A549 (cell line): ENCODE measurements at regions not wholly inside any gene's neighbourhood (a gene's known extent, or its start where the extent isn't known, plus 50 kb on each side); places are given as distances from the start of the nearest gene placed in this dataset.

Experiments used
- ATAC-seq, 2 experiments: fragments of 200-7000 bp in 1 of 2; fragments of >200 bp in 1 of 2; cut with Nextera tagmentation in 1 of 2; cut with Tn5 transposase in 1 of 2; 3 replicates each; pipeline versions ENCODE4 v1.8.0 to v1.9.1; 2018 to 2020; ENCODE audit warnings: mild to moderate bottlenecking in 1 of 2, moderate library complexity in 1 of 2
- CTCF ChIA-PET: fragments of 300-600 bp; sonication (Branson Sonifier 250); formaldehyde crosslinking; extraction: SDS; loops from one replicate; lab custom pipeline; 2021; ENCODE audit warnings: antibody characterized with exemption, inconsistent platforms; lab: Yijun Ruan, JAX
- POLR2A ChIA-PET: fragments of 350-600 bp; formaldehyde crosslinking; extraction: SDS; loops from one replicate; lab custom pipeline; 2021; ENCODE audit warnings: antibody characterized with exemption, inconsistent platforms; lab: Yijun Ruan, JAX
- DNase-seq, 2 experiments: peaks; one replicate each; pipeline versions ENCODE4 v3.0.0 to v3.0.0-alpha.2; 2011 to 2016; ENCODE audit warnings: low read depth in 1 of 2, low spot score in 1 of 2
- FAIRE-seq: peaks from 2 replicates; lab custom pipeline; 2011; peaks lifted over from hg19 to GRCh38; lab: Jason Lieb, UNC
- H3K27ac ChIP-seq, 2 experiments: fragments of >200 bp; sonication (Bioruptor Twin); formaldehyde crosslinking; 3 replicates each; pipeline ENCODE4 v1.5.1; 2016 to 2017
- H3K4me1 ChIP-seq: fragments of >200 bp; sonication (Bioruptor Twin); formaldehyde crosslinking; 3 replicates; pipeline ENCODE4 v1.6.1; 2016
- H3K4me2 ChIP-seq: fragments of >200 bp; sonication (Bioruptor Twin); formaldehyde crosslinking; 3 replicates; pipeline ENCODE4 v1.6.1; 2016
- H3K4me3 ChIP-seq: fragments of >200 bp; sonication (Bioruptor Twin); formaldehyde crosslinking; 3 replicates; pipeline ENCODE4 v1.5.1; 2016
- H3K9me3 ChIP-seq: fragments of >200 bp; sonication (Bioruptor Twin); formaldehyde crosslinking; 3 replicates; pipeline ENCODE4 v1.6.1; 2016
- ATOH8 ChIP-seq: fragments of 250-450 bp; sonication (Bioruptor Pico); IDR thresholded peaks from 2 replicates; pipeline ENCODE4 v1.5.0; 2020; ENCODE audit warnings: low read depth, mild to moderate bottlenecking, moderate library complexity
- BHLHE40 ChIP-seq: IDR thresholded peaks from 2 replicates; pipeline ENCODE4 v1.6.1; 2012; ENCODE audit warnings: low read depth, low read length, inconsistent platforms
- CBX2 ChIP-seq: fragments of 200-600 bp; sonication (generic); IDR thresholded peaks from 2 replicates; pipeline ENCODE4 v1.6.1; 2016; ENCODE audit warnings: low read depth, mild to moderate bottlenecking, borderline replicate concordance
- CEBPB ChIP-seq, 2 experiments: fragments of >200 bp in 1 of 2; sonication (Bioruptor Twin) in 1 of 2; formaldehyde crosslinking in 1 of 2; IDR thresholded peaks; 2 replicates each; pipeline ENCODE4 v1.6.1; 2012 to 2016
- CHD2 ChIP-seq: fragments of 150-350 bp; IDR thresholded peaks from 2 replicates; pipeline ENCODE4 v1.6.1; 2014; ENCODE audit warnings: low read length; ENCODE audit not compliant: partially characterized antibody
- CHD4 ChIP-seq: fragments of 200-600 bp; sonication (generic); IDR thresholded peaks from 2 replicates; pipeline ENCODE4 v1.6.1; 2016; ENCODE audit warnings: antibody characterized with exemption, mild to moderate bottlenecking, borderline replicate concordance
- EHMT2 ChIP-seq: fragments of 200-600 bp; sonication (generic); IDR thresholded peaks from 2 replicates; pipeline ENCODE4 v1.6.1; 2016; ENCODE audit warnings: antibody characterized with exemption, low read depth, mild to moderate bottlenecking, moderate library complexity
- EP300 ChIP-seq, 2 experiments: fragments of >200 bp; sonication (Bioruptor Twin); formaldehyde crosslinking; IDR thresholded peaks; 2 replicates in 1 of 2; 3 replicates in 1 of 2; pipeline ENCODE4 v1.6.1; 2016 to 2017
- ESRRA ChIP-seq: fragments of 150-350 bp; IDR thresholded peaks from 2 replicates; pipeline ENCODE4 v1.6.1; 2014; ENCODE audit warnings: mild to moderate bottlenecking, low read length, borderline replicate concordance
- FOSB ChIP-seq: fragments of 250-450 bp; sonication (Bioruptor Pico); IDR thresholded peaks from 2 replicates; pipeline ENCODE4 v1.5.0; 2020; ENCODE audit warnings: mild to moderate bottlenecking, moderate library complexity
- FOSL2 ChIP-seq, 2 experiments: fragments of 450-650 bp in 1 of 2; fragments of >200 bp in 1 of 2; sonication (Bioruptor Twin) in 1 of 2; formaldehyde crosslinking; IDR thresholded peaks; 2 replicates each; pipeline versions ENCODE4 v1.5.0 to v1.6.1; 2016 to 2020; ENCODE audit warnings: mild to moderate bottlenecking in 1 of 2, moderate library complexity in 1 of 2
- GATA3 ChIP-seq: IDR thresholded peaks from 2 replicates; pipeline ENCODE4 v1.6.1; 2012; ENCODE audit warnings: borderline replicate concordance
- HDAC2 ChIP-seq: fragments of 200-600 bp; sonication (generic); IDR thresholded peaks from 2 replicates; pipeline ENCODE4 v1.6.1; 2016
- HES2 ChIP-seq: fragments of >200 bp; sonication (Bioruptor Twin); formaldehyde crosslinking; IDR thresholded peaks from 2 replicates; pipeline ENCODE4 v1.6.1; 2016
- HEYL ChIP-seq: fragments of 250-450 bp; sonication (Bioruptor Pico); IDR thresholded peaks from 2 replicates; pipeline ENCODE4 v1.8.0; 2021; ENCODE audit warnings: mild to moderate bottlenecking, moderate library complexity
- HMGXB4 ChIP-seq: fragments of 250-450 bp; sonication (Bioruptor Pico); IDR thresholded peaks from 2 replicates; pipeline ENCODE4 v1.5.0; 2021; ENCODE audit warnings: mild to moderate bottlenecking, moderate library complexity, borderline replicate concordance
- HOXB13 ChIP-seq: fragments of 250-450 bp; sonication (Bioruptor Pico); IDR thresholded peaks from 2 replicates; pipeline ENCODE4 v1.5.0; 2020; ENCODE audit warnings: low read depth, mild to moderate bottlenecking, moderate library complexity
- HOXB5 ChIP-seq: fragments of 250-450 bp; sonication (Bioruptor Pico); IDR thresholded peaks from 2 replicates; pipeline ENCODE4 v1.5.0; 2020; ENCODE audit warnings: mild to moderate bottlenecking, moderate library complexity
- JUN ChIP-seq, 2 experiments: fragments of >200 bp; sonication (Bioruptor Twin); formaldehyde crosslinking; IDR thresholded peaks; 2 replicates in 1 of 2; 3 replicates in 1 of 2; pipeline ENCODE4 v1.6.1; 2016 to 2017
- JUNB ChIP-seq: fragments of >200 bp; sonication (Bioruptor Twin); formaldehyde crosslinking; IDR thresholded peaks from 2 replicates; pipeline ENCODE4 v1.6.1; 2016
- KDM1A ChIP-seq: fragments of 200-600 bp; sonication (generic); IDR thresholded peaks from 2 replicates; pipeline ENCODE4 v1.6.1; 2016; ENCODE audit warnings: low read depth, mild to moderate bottlenecking
- MAX ChIP-seq: IDR thresholded peaks from 2 replicates; pipeline ENCODE4 v1.6.1; 2012
- MAZ ChIP-seq: fragments of 150-350 bp; IDR thresholded peaks from 2 replicates; pipeline ENCODE4 v1.6.1; 2014; ENCODE audit warnings: antibody characterized with exemption, low read depth, low read length, borderline replicate concordance
- MYC ChIP-seq: IDR thresholded peaks from 2 replicates; pipeline ENCODE4 v1.6.1; 2012; ENCODE audit warnings: mild to moderate bottlenecking, inconsistent platforms, low read length, improper control_type of control experiment, borderline replicate concordance
- NFE2L2 ChIP-seq: fragments of 150-350 bp; conservative IDR thresholded peaks from 2 replicates; pipeline ENCODE4 v1.6.1; 2014; ENCODE audit warnings: low read length
- NPAS2 ChIP-seq: fragments of 250-450 bp; sonication (Bioruptor Pico); IDR thresholded peaks from 2 replicates; pipeline ENCODE4 v1.8.0; 2022; ENCODE audit warnings: mild to moderate bottlenecking, moderate library complexity, borderline replicate concordance
- PHF8 ChIP-seq: fragments of 200-600 bp; sonication (generic); IDR thresholded peaks from 2 replicates; pipeline ENCODE4 v1.6.1; 2016; ENCODE audit warnings: low read depth, mild to moderate bottlenecking, antibody characterized with exemption, moderate library complexity, borderline replicate concordance
- POLR2A ChIP-seq: IDR thresholded peaks from 2 replicates; pipeline ENCODE4 v1.6.1; 2012; ENCODE audit warnings: mild to moderate bottlenecking, low read length
- POLR2AphosphoS2 ChIP-seq: conservative IDR thresholded peaks from 2 replicates; pipeline ENCODE4 v1.6.1; 2012; ENCODE audit warnings: low read length, improper control_type of control experiment, inconsistent platforms
- RARB ChIP-seq: fragments of 250-450 bp; sonication (Bioruptor Pico); IDR thresholded peaks from 2 replicates; pipeline ENCODE4 v1.8.0; 2021; ENCODE audit warnings: mild to moderate bottlenecking, moderate library complexity
- RCOR1 ChIP-seq: fragments of 150-350 bp; IDR thresholded peaks from 2 replicates; pipeline ENCODE4 v1.6.1; 2014; ENCODE audit warnings: antibody characterized with exemption, low read length, low read depth
- RFX5 ChIP-seq: fragments of 450-650 bp; IDR thresholded peaks from 2 replicates; pipeline ENCODE4 v1.7.1; 2014; ENCODE audit warnings: antibody characterized with exemption, mild to moderate bottlenecking, moderate library complexity
- SMC3 ChIP-seq: fragments of >200 bp; sonication (Bioruptor Twin); formaldehyde crosslinking; IDR thresholded peaks from 3 replicates; pipeline ENCODE4 v1.6.1; 2018; ENCODE audit warnings: inconsistent platforms
- SREBF2 ChIP-seq: fragments of 450-650 bp; IDR thresholded peaks from 2 replicates; pipeline ENCODE4 v1.6.1; 2014; ENCODE audit warnings: mild to moderate bottlenecking, moderate library complexity
- TFCP2L1 ChIP-seq: fragments of 250-450 bp; sonication (Bioruptor Pico); IDR thresholded peaks from 2 replicates; pipeline ENCODE4 v1.5.0; 2021; ENCODE audit warnings: mild to moderate bottlenecking
- ZC3H11A ChIP-seq: fragments of 450-650 bp; IDR thresholded peaks from 2 replicates; pipeline ENCODE4 v1.6.1; 2014; ENCODE audit warnings: antibody characterized with exemption, mild to moderate bottlenecking
- ZSCAN20 ChIP-seq: fragments of 250-450 bp; sonication (Bioruptor Pico); IDR thresholded peaks from 2 replicates; pipeline ENCODE4 v1.8.0; 2022; ENCODE audit warnings: mild to moderate bottlenecking, moderate library complexity
- WGBS: methylation state at CpG from one replicate; pipeline ENCODE4 v1.1.6; 2017; ENCODE audit errors: missing lambda C conversion rate; 5-methylcytosine and 5-hydroxymethylcytosine counted together
- TF ChIP-seq, protein P1 (sequence below): IDR thresholded peaks from 2 replicates; pipeline ENCODE4 v1.6.1; 2012
- TF ChIP-seq, protein P2 (sequence below): fragments of >200 bp; sonication (Bioruptor Twin); formaldehyde crosslinking; IDR thresholded peaks from 3 replicates; pipeline ENCODE4 v1.6.1; 2016

GRCh38 chr15:62506217-62506805 lies 341.2 kb upstream of the C2CD4B start:
- H3K27ac ChIP-seq: peak overlapping the region; percentile 62 to 80
- H3K9me3 ChIP-seq: no peaks in the 10 kb centered on the region
- 10% methylated on average over 1 of the region's 1 CpG for WGBS
- peaks cover 55% of the 10 kb centered on the region for H3K4me1 ChIP-seq
- peak overlapping the region; percentile 64 for H3K4me2 ChIP-seq
- DNase-seq: peak; percentile 57 to 85
- peak; percentile 83 to 94 for ATAC-seq
- POLR2A ChIA-PET: no interaction called here
- FAIRE-seq: peak; percentile 98
- CTCF ChIA-PET: interaction anchor here (1.3 to 1.6 kb wide), 2 partner anchors 10 to 162 kb away, joined by 3 to 5 read pairs; no protein-coding TSS in a partner anchor
- no peak overlapping the region; the same call in 2 of the 3 replicates for H3K4me3 ChIP-seq
- TF ChIP-seq NFE2L2: no peak
- TF ChIP-seq HES2: no peak
- no peak for TF ChIP-seq POLR2AphosphoS2
- no peak for TF ChIP-seq CHD4
- no peak for TF ChIP-seq SREBF2
- TF ChIP-seq HDAC2: no peak
- 0 out of 2 replicates have a peak, but pooled peaks have one; percentile 48 for TF ChIP-seq HOXB13 (CRISPR knock-in tag)
- TF ChIP-seq BHLHE40: no peak
- no peak for TF ChIP-seq ESRRA
- no peak for TF ChIP-seq ATOH8
- TF ChIP-seq ZSCAN20 (CRISPR knock-in tag): no peak
- 0 out of 2 replicates have a peak, but pooled peaks have one; percentile 27 for TF ChIP-seq MYC
- 0 out of 2 replicates have a peak, but pooled peaks have one; percentile 28 for TF ChIP-seq HOXB5
- TF ChIP-seq TFCP2L1 (CRISPR knock-in tag): no peak
- no peak for TF ChIP-seq RCOR1
- TF ChIP-seq HEYL (CRISPR knock-in tag): no peak
- no peak for TF ChIP-seq POLR2A
- no peak for TF ChIP-seq FOSB (CRISPR knock-in tag)
- no peak for TF ChIP-seq KDM1A
- TF ChIP-seq CHD2: no peak
- TF ChIP-seq JUN (IDR thresholded peaks at IDR 0.05): peak; percentile 51 to 73; a peak in 4 of 5 replicates
- peak; percentile 78 for TF ChIP-seq MAX
- no peak for TF ChIP-seq PHF8
- no peak for TF ChIP-seq NPAS2
- TF ChIP-seq CBX2: no peak
- peak; percentile 40 to 79; a peak in 3 of 4 replicates for TF ChIP-seq CEBPB (IDR thresholded peaks at IDR 0.05)
- TF ChIP-seq HMGXB4 (CRISPR knock-in tag): no peak
- TF ChIP-seq RFX5: no peak
- TF ChIP-seq, protein P1, sequence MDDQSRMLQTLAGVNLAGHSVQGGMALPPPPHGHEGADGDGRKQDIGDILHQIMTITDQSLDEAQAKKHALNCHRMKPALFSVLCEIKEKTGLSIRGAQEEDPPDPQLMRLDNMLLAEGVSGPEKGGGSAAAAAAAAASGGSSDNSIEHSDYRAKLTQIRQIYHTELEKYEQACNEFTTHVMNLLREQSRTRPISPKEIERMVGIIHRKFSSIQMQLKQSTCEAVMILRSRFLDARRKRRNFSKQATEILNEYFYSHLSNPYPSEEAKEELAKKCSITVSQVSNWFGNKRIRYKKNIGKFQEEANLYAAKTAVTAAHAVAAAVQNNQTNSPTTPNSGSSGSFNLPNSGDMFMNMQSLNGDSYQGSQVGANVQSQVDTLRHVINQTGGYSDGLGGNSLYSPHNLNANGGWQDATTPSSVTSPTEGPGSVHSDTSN: no peak
- TF ChIP-seq MAZ: no peak
- no peak for TF ChIP-seq SMC3
- TF ChIP-seq, protein P2, sequence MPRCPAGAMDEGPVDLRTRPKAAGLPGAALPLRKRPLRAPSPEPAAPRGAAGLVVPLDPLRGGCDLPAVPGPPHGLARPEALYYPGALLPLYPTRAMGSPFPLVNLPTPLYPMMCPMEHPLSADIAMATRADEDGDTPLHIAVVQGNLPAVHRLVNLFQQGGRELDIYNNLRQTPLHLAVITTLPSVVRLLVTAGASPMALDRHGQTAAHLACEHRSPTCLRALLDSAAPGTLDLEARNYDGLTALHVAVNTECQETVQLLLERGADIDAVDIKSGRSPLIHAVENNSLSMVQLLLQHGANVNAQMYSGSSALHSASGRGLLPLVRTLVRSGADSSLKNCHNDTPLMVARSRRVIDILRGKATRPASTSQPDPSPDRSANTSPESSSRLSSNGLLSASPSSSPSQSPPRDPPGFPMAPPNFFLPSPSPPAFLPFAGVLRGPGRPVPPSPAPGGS: 0 out of 3 replicates have a peak, but pooled peaks have one; percentile 27
- TF ChIP-seq GATA3: peak; percentile 72; the same call in 1 of the 2 replicates
- 0 out of 2 replicates have a peak, but pooled peaks have one; percentile 32 for TF ChIP-seq JUNB
- peak; percentile 53 to 70; a peak in 2 of 5 replicates for TF ChIP-seq EP300 (IDR thresholded peaks at IDR 0.05)
- TF ChIP-seq RARB (CRISPR knock-in tag): no peak
- TF ChIP-seq EHMT2: no peak
- no peak for TF ChIP-seq ZC3H11A
- no peak for TF ChIP-seq FOSL2 (IDR thresholded peaks at IDR 0.05)
- TF ChIP-seq FOSL2 (CRISPR knock-in tag; IDR thresholded peaks at IDR 0.05): peak; percentile 63
